ENCODE measurements at regions not wholly inside any gene's neighbourhood (a gene's known extent, or its start where the extent isn't known, plus 50 kb on each side); places are given as distances from the start of the nearest gene placed in this dataset.

GRCh38 chr5:108678091-108678490 is 69.6 kb upstream of the FER start:
- Histone ChIP-seq H3K36me3 (ENCODE audit: control insufficient read depth, insufficient read depth, low read length) (no peaks in the 10 kb centered on the region), H3K27me3 (ENCODE audit: control insufficient read depth, insufficient read depth, low read length) (no peaks in the 10 kb centered on the region), H3K9me3 (ENCODE audit: control insufficient read depth in 2 of 2, low read length in 2 of 2) (no peaks in the 10 kb centered on the region), H3K4me3 (ENCODE audit: low read depth, low read length) (no peak overlapping the region), H3K27ac (ENCODE audit: insufficient read depth, low read length, poor library complexity, severe bottlenecking) (no peak overlapping the region), H3K4me1 (ENCODE audit: control insufficient read depth, insufficient read depth, low read length, poor library complexity, severe bottlenecking) (no peaks in the 10 kb centered on the region)
- H3K27me3 Mint-ChIP-seq, result peaks cover 14% of the 10 kb centered on the region
- H3K27ac Mint-ChIP-seq, result no peak overlapping the region
- no peak for DNase-seq
- peaks cover 0 to 2% (median 0%) of the 10 kb centered on the region in 4 donors for H3K4me1 Mint-ChIP-seq
- no peaks in the 10 kb centered on the region for H3K36me3 Mint-ChIP-seq
- H3K4me3 Mint-ChIP-seq, result no peak overlapping the region
- peaks cover 0 to 3% (median 0%) of the 10 kb centered on the region in 7 donors for H3K9me3 Mint-ChIP-seq
- no peak for ATAC-seq (ENCODE audit: low read depth in 2 of 2)

DNA sequence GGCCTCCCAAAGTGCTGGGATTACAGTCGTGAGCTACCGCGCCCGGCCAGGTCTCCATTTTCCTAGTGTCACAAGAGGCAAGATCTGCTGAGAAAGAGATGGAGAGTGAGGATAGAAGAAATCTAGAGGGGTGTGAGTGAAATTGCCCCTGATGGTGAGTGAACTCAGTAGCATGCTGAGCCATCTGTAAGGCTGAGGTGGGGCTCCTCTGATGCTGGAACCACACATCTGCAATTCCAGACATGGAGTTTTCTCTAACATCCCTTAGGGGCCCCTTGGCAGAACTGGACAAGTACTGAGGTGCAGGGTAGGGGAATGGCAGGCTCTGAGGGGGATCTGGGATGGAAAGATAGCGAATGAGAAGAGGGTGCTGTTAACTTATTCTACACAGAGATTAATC is 72.0 kb upstream of the FER start:
- Mint-ChIP-seq H3K27ac (no peak overlapping the region), H3K4me3 (no peak overlapping the region), H3K9me3 (peaks cover 0 to 3% (median 0%) of the 10 kb centered on the region in 7 donors), H3K36me3 (no peaks in the 10 kb centered on the region), H3K4me1 (no peaks in the 10 kb centered on the region), H3K27me3 (peaks cover 10% of the 10 kb centered on the region)
- no peak for DNase-seq
- Histone ChIP-seq H3K27ac (ENCODE audit: insufficient read depth, low read length, poor library complexity, severe bottlenecking) (no peak overlapping the region), H3K27me3 (ENCODE audit: control insufficient read depth, insufficient read depth, low read length) (no peaks in the 10 kb centered on the region), H3K36me3 (ENCODE audit: control insufficient read depth, insufficient read depth, low read length) (no peaks in the 10 kb centered on the region), H3K9me3 (ENCODE audit: control insufficient read depth in 2 of 2, low read length in 2 of 2) (no peaks in the 10 kb centered on the region), H3K4me1 (ENCODE audit: control insufficient read depth, insufficient read depth, low read length, poor library complexity, severe bottlenecking) (no peaks in the 10 kb centered on the region), H3K4me3 (ENCODE audit: low read depth, low read length) (no peak overlapping the region)
- no peak for ATAC-seq (ENCODE audit: low read depth in 2 of 2)

GRCh38 chr5:108672639-108673038 is 75.1 kb upstream of the FER start:
- H3K4me1 Mint-ChIP-seq, result no peaks in the 10 kb centered on the region
- Histone ChIP-seq H3K4me1 (ENCODE audit: control insufficient read depth, insufficient read depth, low read length, poor library complexity, severe bottlenecking) (no peaks in the 10 kb centered on the region), H3K9me3 (ENCODE audit: control insufficient read depth in 2 of 2, low read length in 2 of 2) (no peaks in the 10 kb centered on the region), H3K36me3 (ENCODE audit: control insufficient read depth, insufficient read depth, low read length) (no peaks in the 10 kb centered on the region), H3K27ac (ENCODE audit: insufficient read depth, low read length, poor library complexity, severe bottlenecking) (no peak overlapping the region), H3K4me3 (ENCODE audit: low read depth, low read length) (no peak overlapping the region), H3K27me3 (ENCODE audit: control insufficient read depth, insufficient read depth, low read length) (no peaks in the 10 kb centered on the region)
- DNase-seq, result no peak
- H3K27ac Mint-ChIP-seq, result no peak overlapping the region
- peaks cover 0 to 3% (median 0%) of the 10 kb centered on the region in 7 donors for H3K9me3 Mint-ChIP-seq
- H3K27me3 Mint-ChIP-seq, result peaks cover 13% of the 10 kb centered on the region
- no peak overlapping the region for H3K4me3 Mint-ChIP-seq
- ATAC-seq (ENCODE audit: low read depth in 2 of 2), result no peak
- H3K36me3 Mint-ChIP-seq, result no peaks in the 10 kb centered on the region

DNA sequence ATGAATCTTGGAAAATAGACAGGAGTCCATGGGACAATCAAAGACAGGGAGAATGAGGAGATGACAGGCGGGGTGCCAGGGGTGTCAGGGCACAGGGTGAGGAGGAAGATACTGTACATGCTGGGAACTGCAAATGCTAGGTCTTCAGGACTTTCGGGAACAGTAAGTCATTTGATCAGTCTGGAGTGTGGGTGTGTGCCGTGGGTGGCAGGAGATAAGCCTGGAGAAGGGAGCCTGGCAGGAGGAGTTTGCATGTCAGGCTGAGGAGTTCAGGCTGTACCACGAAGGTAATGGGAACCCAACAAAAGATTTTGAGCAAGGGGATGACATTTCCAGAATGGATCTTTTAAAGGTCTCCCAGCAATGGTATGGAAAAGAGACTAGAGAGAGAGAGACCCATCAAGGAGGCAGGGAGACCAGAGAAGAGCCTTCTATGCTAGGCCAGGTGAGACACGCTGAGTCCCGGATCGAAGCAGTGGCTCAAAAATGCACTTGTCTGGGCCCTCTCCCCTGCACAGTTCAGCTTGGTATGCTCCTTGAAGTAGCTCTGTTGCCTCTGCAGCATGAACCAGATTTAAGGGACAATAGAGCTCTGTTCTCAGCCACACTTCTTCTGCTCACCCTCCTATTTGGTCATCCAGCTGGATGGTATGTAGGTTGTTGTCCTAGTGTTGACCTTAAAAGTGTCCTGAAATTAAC is 77.0 kb upstream of the FER start:
- ATAC-seq (ENCODE audit: low read depth in 2 of 2) (no peak), DNase-seq (no peak)
- H3K4me1 Mint-ChIP-seq, result no peaks in the 10 kb centered on the region
- Histone ChIP-seq H3K36me3 (ENCODE audit: control insufficient read depth, insufficient read depth, low read length) (no peaks in the 10 kb centered on the region), H3K27ac (ENCODE audit: insufficient read depth, low read length, poor library complexity, severe bottlenecking) (no peak overlapping the region), H3K9me3 (ENCODE audit: control insufficient read depth in 2 of 2, low read length in 2 of 2) (no peaks in the 10 kb centered on the region), H3K27me3 (ENCODE audit: control insufficient read depth, insufficient read depth, low read length) (no peaks in the 10 kb centered on the region), H3K4me3 (ENCODE audit: low read depth, low read length) (no peak overlapping the region), H3K4me1 (ENCODE audit: control insufficient read depth, insufficient read depth, low read length, poor library complexity, severe bottlenecking) (no peaks in the 10 kb centered on the region)
- H3K27me3 Mint-ChIP-seq, result peaks cover 13% of the 10 kb centered on the region
- H3K36me3 Mint-ChIP-seq, result no peaks in the 10 kb centered on the region
- H3K27ac Mint-ChIP-seq, result no peak overlapping the region
- H3K9me3 Mint-ChIP-seq, result peaks cover 0 to 3% (median 0%) of the 10 kb centered on the region in 7 donors
- no peak overlapping the region for H3K4me3 Mint-ChIP-seq

DNA sequence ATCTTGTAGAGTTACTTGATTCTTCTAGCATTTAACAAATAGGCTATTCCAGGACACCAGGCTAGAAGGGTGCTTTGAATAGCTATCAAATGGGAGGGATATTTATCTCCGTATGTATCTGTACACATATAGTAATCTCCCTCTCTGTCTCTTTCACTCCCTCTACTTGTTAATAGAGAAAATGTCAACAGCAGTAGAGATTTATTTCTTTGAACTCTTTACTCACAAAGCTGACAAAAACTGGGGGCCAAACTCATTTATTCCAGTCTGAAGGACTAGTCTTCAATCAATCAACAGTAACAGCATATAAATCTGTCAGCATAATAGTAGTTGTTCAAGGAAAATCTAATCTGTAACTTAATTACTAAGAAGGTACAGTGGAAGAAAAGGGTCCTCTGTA is 78.2 kb upstream of the FER start:
- Histone ChIP-seq H3K36me3 (ENCODE audit: control insufficient read depth, insufficient read depth, low read length) (no peaks in the 10 kb centered on the region), H3K27ac (ENCODE audit: insufficient read depth, low read length, poor library complexity, severe bottlenecking) (no peak overlapping the region), H3K4me3 (ENCODE audit: low read depth, low read length) (no peak overlapping the region), H3K4me1 (ENCODE audit: control insufficient read depth, insufficient read depth, low read length, poor library complexity, severe bottlenecking) (no peaks in the 10 kb centered on the region), H3K27me3 (ENCODE audit: control insufficient read depth, insufficient read depth, low read length) (no peaks in the 10 kb centered on the region), H3K9me3 (ENCODE audit: control insufficient read depth in 2 of 2, low read length in 2 of 2) (no peaks in the 10 kb centered on the region)
- ATAC-seq (ENCODE audit: low read depth in 2 of 2) (no peak), DNase-seq (no peak)
- Mint-ChIP-seq H3K27ac (no peak overlapping the region), H3K27me3 (peaks cover 9% of the 10 kb centered on the region), H3K4me1 (no peaks in the 10 kb centered on the region), H3K4me3 (no peak overlapping the region), H3K36me3 (no peaks in the 10 kb centered on the region), H3K9me3 (peaks cover 0 to 2% (median 0%) of the 10 kb centered on the region in 7 donors)

DNA sequence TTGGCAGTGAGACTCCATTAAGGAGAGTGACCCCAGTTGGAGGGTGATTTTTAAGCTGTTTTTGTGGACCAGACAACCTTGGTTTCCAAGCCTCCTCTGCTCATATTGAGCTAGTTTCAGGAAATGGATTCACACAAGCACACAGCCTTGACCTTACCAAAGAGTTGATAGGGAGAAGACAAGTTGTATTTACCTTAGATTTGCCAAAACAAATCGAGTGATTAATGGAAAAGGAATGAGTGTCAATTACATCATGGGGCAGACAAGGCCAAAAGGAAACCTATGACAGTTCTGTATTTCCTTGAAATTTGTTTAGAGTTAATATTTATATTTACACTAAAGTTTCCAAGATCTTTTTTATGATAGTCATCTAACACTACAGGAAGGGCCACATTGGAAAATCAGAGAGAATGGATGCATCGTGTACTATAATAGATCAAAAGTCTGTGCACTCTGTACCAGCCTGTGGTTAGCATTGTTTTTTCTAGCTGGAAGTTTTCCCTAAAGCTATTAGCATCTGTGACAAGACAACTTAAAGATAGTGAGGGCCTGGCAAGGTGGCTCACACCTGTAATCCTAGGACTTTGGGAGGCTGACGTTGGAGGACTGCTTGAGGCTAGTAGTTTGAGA is 86.0 kb upstream of the FER start:
- no peaks in the 10 kb centered on the region for H3K9me3 Mint-ChIP-seq
- no peak overlapping the region for H3K4me3 Mint-ChIP-seq
- Histone ChIP-seq H3K4me1 (ENCODE audit: control insufficient read depth, insufficient read depth, low read length, poor library complexity, severe bottlenecking) (no peaks in the 10 kb centered on the region), H3K27ac (ENCODE audit: insufficient read depth, low read length, poor library complexity, severe bottlenecking) (no peak overlapping the region), H3K27me3 (ENCODE audit: control insufficient read depth, insufficient read depth, low read length) (no peaks in the 10 kb centered on the region), H3K9me3 (ENCODE audit: control insufficient read depth in 2 of 2, low read length in 2 of 2) (no peaks in the 10 kb centered on the region), H3K4me3 (ENCODE audit: low read depth, low read length) (no peak overlapping the region), H3K36me3 (ENCODE audit: control insufficient read depth, insufficient read depth, low read length) (no peaks in the 10 kb centered on the region)
- H3K27ac Mint-ChIP-seq, result no peak overlapping the region
- ATAC-seq (ENCODE audit: low read depth in 2 of 2) (no peak), DNase-seq (no peak)
- no peaks in the 10 kb centered on the region for H3K36me3 Mint-ChIP-seq
- no peaks in the 10 kb centered on the region for H3K4me1 Mint-ChIP-seq
- H3K27me3 Mint-ChIP-seq, result peaks cover 15% of the 10 kb centered on the region

DNA sequence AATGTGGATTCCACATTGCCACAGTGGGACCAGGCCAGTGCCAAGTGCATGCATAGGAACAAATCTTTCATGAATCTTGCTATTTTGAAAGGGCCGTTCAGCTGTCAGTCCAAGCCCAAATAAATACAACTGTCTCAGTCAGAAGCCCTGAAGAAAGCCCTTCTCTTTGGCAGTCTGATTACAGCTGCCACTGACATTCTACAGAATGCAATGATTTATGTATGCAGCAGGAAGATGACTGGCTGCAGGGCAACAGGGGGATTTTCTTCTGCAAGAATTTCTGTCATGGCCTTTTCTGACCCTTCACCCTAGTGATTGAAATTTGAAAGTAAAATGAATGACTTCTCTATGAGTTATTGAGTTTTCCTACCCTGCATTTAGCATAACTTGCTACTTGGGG is 86.7 kb upstream of the FER start:
- Mint-ChIP-seq H3K4me1 (no peaks in the 10 kb centered on the region), H3K27ac (no peak overlapping the region), H3K27me3 (peaks cover 15% of the 10 kb centered on the region), H3K4me3 (no peak overlapping the region), H3K9me3 (no peaks in the 10 kb centered on the region), H3K36me3 (no peaks in the 10 kb centered on the region)
- H3K4me1 ChIP-seq (ENCODE audit: control insufficient read depth, insufficient read depth, low read length, poor library complexity, severe bottlenecking), result no peaks in the 10 kb centered on the region
- H3K9me3 ChIP-seq (ENCODE audit: control insufficient read depth in 2 of 2, low read length in 2 of 2), result no peaks in the 10 kb centered on the region
- DNase-seq, result no peak
- H3K4me3 ChIP-seq (ENCODE audit: low read depth, low read length), result no peak overlapping the region
- H3K27me3 ChIP-seq (ENCODE audit: control insufficient read depth, insufficient read depth, low read length), result no peaks in the 10 kb centered on the region
- no peaks in the 10 kb centered on the region for H3K36me3 ChIP-seq (ENCODE audit: control insufficient read depth, insufficient read depth, low read length)
- no peak overlapping the region for H3K27ac ChIP-seq (ENCODE audit: insufficient read depth, low read length, poor library complexity, severe bottlenecking)
- no peak for ATAC-seq (ENCODE audit: low read depth in 2 of 2)

GRCh38 chr5:108660291-108660690 is 87.4 kb upstream of the FER start:
- Histone ChIP-seq H3K27ac (ENCODE audit: insufficient read depth, low read length, poor library complexity, severe bottlenecking) (no peak overlapping the region), H3K4me1 (ENCODE audit: control insufficient read depth, insufficient read depth, low read length, poor library complexity, severe bottlenecking) (no peaks in the 10 kb centered on the region), H3K27me3 (ENCODE audit: control insufficient read depth, insufficient read depth, low read length) (no peaks in the 10 kb centered on the region), H3K9me3 (ENCODE audit: control insufficient read depth in 2 of 2, low read length in 2 of 2) (no peaks in the 10 kb centered on the region), H3K4me3 (ENCODE audit: low read depth, low read length) (no peak overlapping the region), H3K36me3 (ENCODE audit: control insufficient read depth, insufficient read depth, low read length) (no peaks in the 10 kb centered on the region)
- Mint-ChIP-seq H3K27me3 (peaks cover 15% of the 10 kb centered on the region), H3K36me3 (no peaks in the 10 kb centered on the region), H3K27ac (no peak overlapping the region), H3K9me3 (no peaks in the 10 kb centered on the region), H3K4me1 (no peaks in the 10 kb centered on the region), H3K4me3 (no peak overlapping the region)
- ATAC-seq (ENCODE audit: low read depth in 2 of 2), result no peak
- DNase-seq, result no peak
